HG02870 (cell line): ENCODE measurements at regions not wholly inside any gene's neighbourhood (a gene's known extent, or its start where the extent isn't known, plus 50 kb on each side); places are given as distances from the start of the nearest gene placed in this dataset.

Experiments used
- ATAC-seq: cut with Tn5 transposase; IDR thresholded peaks from one replicate; pipeline ENCODE4 v1.9.1; 2021; ENCODE audit warnings: mild to moderate bottlenecking, moderate library complexity; ENCODE audit not compliant: unreplicated experiment

DNA sequence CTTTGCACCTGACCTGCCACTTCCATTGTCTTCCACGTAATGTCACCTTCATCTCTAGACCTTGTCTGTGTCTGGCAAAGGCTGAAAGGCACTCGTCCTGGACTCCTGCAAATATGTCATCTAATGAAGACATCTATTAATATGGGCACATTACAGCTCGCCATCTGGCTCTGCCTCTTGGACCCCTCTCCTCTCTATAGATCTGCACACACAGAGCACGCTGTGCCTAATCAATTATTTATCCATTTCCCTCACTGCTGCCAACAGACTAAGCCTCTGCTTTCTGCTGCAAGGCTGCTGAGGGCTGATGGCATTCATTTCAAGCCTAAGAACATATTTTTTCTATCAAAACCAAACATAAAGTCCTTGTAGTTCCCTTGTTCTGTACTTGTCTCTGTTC is 573.0 kb downstream of the TUSC7 start:
- ATAC-seq = no peak

DNA sequence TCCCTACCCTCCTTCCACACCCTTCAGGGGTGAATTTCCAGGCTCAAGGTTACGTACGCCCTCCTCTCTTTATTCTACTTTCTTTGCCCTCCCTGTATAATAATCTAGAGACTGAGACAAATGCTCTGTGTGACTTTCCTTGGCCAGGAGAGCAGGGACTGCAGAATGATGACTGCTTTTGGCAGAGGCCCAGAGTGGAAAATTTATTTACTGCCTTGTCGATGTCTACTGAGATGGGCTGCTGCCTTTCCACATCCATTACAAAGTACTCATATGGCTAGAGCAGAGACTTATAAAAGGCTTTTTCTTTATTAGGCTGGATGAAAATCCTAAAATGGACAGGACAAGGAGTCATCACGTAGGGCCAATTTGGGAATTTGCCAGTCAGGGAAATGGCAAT is 576.2 kb downstream of the TUSC7 start:
- no peak for ATAC-seq

DNA sequence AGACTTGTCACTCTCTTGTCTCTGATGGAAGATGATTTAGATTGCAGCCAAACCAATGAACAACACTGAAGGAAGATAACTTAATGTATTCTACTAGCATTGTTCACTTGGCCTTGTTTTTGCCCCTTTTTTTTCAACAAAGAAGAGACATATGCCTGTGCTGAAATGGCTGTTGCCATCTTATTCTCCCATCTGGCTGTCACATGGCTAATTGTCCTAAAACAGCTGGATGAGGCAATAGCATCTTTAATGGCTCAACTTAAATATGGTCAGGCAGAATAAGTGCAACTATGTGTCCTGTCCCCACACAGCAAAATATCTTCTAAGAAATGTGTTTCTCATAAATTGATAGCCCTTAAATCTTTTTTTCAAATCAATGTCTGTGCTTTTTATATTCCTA is 576.9 kb downstream of the TUSC7 start:
- ATAC-seq = no peak

DNA sequence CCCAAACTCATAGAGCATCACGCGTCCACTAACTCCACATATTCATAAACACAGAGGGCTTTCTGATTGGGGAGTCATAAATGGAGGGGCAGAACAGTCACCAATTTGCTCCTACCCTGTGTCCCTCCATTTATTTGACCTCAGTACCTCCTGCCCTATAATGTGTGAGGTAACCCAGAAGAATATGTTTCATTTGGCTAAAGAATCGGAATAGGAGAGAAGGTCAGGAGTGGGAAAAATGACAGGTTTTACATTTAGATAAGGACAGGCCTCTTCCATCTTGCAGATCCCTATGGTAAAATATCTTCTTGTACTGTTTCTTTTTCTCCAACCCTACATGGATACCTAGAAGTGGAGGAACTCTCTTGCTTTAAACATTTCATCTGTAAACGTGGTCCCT is 578.0 kb downstream of the TUSC7 start:
- ATAC-seq = no peak

DNA sequence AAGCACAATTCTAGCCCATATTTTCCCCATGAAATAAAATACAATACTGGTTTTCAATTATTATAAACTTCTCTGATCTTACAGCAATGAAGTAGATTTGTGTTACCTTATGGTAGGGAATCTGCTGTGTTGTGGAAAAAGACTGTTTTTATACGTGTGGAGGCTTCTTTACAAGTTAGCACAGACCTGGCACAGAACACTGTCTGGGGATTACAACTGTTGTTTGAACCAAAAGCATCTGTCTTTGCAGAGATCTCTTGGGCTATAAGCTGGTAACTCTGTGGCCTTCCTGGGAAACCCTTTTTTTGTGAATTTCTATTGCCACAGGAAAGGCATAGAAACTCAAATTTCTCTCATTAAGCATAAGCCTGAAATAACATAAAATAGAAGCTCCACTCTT is 581.9 kb downstream of the TUSC7 start:
- ATAC-seq = no peak

DNA sequence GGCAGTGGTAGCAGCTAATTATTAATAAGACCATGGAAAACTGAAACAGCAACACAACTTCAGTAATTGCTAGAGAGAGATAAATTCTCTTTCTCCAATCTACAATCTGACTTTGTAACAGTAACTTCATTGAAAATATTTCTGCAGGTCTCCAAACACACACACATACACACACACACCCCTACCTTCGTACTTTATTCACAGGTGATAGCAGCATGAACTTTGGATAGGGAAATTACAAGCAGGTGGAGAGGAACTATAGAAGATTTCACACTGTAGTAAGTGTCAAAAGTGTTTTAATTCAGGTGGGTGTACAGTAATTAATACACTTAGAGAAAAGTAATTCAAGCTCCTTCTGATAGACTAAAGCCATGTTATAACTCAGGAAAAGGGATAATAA is 587.5 kb downstream of the TUSC7 start:
- ATAC-seq = no peak

DNA sequence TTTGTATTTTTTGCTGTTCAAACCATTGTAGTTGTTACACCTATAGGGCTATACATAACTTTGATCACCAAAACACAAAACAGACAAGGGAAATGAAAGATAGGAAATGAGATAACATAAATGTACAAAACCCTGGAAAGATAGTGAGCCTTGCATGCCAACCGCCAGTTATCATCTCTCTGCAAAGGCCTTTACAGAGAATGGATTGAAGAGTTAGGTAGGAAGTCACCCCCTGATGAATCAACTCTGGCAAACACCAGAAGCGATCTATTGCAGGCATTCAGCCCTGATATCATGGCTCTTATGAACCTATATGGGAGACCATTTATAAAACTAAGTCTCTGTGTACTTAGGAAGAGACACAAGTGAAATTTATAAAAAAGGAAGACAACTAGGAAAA is 588.0 kb downstream of the TUSC7 start:
- ATAC-seq = no peak

DNA sequence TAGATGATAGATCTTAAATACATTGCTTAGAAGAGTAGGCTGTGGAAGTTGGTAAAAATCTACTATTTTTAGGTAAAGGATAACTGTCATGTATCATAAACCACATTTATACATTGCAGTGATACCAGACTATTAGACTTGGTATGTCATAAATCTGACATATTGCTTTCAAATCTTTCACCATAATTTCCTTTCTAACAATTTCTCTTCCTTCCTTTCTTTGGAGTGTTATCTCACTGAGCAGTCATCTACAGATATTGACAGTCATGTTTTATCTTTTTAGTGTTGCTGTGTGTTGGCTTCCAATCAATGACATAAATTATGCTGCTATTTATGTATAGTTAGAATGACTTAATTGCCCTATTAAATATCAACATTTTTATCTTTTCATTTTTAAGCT is 588.7 kb downstream of the TUSC7 start:
- ATAC-seq = no peak

DNA sequence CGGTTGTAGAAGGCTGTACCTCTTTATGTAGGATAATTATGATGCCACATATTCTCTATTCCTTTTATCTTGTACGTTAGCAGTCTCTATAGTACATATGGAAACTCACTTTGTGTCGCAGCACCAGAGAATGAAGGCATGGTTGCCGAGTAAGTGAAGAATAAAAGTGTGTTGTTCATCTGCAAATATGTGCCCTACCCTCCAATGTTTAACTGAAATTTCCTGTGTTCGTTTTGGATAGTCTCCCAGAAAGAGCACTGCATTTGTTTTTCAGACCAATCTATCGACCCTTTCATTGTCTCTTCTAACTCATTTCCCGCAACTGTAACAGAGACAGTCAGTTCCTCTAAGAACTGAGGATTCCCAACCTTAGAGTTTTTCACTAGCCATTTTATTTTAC is 592.8 kb downstream of the TUSC7 start:
- no peak for ATAC-seq

DNA sequence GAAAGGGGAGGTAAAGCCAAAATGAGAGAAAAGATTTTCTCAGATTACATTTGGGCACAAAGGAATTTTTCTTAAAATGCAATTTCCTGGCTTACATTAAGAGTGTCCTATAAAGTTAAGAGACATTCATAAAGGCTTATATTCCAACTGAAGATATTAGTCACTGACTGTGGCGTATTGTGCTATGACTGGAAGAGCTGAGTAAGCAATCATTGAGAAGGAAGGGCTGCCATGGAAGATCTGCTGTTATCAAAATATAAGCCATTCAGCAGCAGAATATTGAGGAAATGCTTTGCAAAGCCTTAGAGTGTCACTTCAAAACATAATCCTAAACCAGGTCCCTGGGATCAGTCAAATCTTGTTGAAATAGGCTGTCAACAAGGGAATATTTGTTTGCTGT is 593.9 kb downstream of the TUSC7 start:
- ATAC-seq = no peak

DNA sequence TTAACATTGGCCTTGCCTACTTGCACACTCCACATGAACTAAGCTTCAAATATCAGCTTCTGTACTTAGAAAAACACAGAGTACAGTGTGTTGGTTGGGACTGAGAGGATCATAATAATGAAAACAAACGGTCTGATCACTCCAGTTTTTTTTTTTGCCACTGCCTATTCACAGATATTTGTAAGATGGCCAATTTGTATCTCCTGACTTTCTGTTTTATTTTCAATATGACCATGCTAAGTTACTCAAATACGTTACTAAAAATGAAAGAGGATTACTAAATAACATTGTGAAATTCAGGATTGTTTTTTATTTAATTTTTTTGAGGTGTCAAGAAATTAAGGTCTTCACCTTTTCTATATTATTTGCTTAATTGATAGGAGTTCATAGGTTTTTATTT is 595.1 kb downstream of the TUSC7 start:
- no peak for ATAC-seq

DNA sequence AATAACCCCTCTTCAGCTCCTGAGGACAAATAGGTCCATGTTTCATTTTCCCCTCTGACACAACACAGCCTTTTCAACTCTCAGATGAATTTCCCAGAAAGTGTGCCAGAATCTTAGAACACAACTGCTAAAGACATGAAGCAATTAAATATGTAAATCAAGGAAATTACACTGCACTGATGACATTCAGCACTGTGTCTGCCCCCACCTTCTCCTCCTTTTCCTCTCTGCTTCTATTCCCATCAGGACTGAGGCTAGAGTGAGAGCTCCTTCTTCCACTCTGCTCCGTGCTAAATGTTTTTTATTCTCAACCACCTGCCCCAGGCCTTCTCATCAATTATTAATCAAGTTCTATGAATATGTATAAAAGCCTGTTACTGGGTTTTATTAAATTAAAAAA is 596.1 kb downstream of the TUSC7 start:
- ATAC-seq = no peak

DNA sequence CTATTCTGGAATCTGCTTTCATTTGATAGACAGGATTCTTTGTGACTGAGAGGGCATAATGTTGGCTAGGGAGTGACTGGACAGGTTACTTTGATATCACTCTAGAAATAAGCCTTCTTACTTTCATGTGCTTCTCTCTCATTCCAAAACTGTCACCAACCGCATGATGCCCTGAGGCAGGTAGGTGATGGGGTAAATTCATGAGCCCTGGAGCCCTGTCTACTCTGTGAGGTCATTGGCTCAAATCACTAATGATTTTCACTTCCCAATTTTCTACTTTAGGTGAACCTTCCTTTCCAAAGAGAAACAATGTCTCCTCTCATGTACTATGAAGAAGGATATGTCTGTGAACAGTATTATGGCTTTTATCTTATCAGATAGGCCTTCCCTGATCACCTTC is 596.7 kb downstream of the TUSC7 start:
- ATAC-seq = no peak

DNA sequence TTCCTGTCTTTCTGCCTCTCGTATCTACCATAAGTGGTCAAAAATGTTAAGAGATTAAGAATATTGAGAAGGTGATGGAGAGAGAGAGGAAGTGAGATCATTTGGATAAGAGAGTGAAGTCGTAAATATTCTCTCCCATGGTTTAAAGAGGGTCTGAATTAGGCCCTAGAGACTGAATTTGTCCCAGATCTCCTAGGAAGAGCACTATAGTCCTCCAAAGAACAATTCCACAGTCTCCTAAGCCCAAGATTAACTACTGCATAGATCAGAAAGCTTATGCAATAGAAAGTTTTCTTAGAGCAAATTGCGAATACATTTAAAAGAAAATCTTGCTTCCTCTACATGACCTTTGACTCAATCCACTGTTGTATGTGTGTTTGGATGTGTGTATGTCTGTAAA is 598.8 kb downstream of the TUSC7 start:
- ATAC-seq = no peak

DNA sequence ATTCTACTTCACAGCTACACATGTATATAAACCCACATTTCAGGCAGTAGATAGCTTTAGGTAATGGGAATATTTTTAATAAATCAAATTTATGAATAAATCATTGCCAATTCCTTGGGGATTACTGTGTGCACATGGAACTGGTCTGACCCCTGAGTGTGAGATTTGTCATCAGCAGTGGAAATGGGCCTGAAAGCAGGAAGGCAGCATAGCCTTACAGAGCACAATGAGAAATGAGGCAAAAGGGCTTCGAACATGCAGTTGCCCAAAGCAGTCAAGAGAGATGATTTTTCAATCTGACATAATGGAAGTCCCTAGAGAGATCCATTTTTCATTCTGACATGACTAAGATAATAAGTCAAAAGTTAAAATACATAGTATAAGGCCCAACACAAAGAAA is 599.2 kb downstream of the TUSC7 start:
- ATAC-seq = no peak

DNA sequence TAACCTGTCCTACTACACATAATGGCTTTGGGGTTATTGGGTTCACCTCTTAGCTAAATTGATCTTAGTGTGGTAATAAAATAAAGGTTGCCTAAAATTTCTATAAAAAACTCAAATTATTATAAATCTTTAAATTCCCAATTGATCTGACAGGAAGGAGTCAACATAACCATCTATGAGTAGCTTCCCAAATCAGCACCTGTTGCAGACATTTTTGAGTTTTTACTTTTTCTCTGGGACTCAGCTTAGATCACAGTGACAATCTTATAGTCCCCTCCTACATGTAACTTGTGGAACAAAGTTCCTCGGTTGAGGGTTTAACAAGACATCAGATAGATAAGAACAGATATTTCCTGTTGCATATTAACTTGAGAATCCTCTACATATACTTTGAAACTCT is 601.0 kb downstream of the TUSC7 start:
- no peak for ATAC-seq

DNA sequence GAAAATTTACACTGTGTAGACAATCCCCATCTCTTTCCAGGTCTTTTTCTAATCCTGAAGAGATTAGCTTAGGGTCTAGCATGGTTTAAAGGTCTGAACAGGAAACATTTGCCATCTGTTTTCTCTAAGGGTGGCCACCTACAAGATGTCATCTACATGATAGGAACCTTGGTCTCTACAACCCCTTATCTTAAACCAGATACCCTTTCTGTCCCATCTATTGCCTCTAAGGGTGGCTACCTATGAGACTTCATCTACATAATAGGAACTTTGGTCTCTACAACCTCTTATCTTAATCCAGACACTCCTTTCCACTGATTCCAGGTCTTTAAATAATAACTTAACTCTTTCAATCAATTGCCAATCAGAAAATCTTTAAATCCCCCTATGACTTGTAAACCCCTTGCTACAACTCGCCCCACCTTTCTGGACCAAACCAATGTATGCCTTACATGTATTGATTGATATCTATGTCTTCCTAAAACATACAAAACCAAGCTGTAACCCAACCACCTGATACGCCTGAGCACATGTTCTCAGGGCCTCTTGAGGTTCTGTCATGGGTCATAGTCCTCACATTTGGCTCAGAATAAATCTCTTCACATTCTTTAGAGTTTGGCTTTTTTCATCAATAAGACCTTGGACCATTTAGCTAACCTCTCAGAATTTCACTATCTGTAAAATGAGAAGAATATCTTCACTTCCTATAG is 605.0 kb downstream of the TUSC7 start:
- no peak for ATAC-seq

DNA sequence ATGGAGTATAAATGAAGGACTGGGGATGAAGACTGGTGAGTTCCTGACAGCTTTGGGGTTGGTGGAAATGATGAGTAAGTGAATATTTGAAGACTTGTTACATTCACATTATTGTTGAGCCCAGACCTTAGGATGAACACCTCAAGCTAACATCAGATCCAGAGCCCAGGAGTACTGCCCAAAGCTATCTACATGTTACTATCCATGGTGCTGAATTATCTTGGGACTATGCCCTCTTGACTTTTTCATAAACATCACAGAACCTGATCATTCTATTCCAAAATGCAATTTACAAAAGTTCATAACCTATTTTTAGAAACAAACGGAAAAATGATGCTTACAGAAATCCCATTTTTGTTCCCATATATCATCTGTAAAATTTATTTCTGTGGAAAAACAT is 613.3 kb downstream of the TUSC7 start:
- ATAC-seq = no peak

DNA sequence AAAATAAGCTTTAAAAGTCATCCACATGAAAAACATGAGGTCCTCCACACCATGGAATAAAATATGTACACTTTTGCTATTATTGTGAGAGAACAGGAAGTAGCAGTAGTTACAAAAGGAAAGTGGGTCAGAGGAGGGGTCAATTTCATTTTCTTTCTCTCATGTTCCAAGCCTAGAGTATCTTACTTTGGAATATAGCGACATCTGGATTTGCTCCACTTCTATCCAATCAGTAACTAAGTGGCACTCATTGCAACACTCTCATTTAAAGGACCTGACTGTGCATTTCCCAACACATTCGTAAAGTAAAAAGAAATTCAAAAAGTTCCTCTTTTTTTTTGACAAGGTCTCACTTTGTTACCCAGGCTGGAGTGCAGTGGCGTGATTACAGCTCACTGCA is 637.3 kb downstream of the TUSC7 start:
- no peak for ATAC-seq

DNA sequence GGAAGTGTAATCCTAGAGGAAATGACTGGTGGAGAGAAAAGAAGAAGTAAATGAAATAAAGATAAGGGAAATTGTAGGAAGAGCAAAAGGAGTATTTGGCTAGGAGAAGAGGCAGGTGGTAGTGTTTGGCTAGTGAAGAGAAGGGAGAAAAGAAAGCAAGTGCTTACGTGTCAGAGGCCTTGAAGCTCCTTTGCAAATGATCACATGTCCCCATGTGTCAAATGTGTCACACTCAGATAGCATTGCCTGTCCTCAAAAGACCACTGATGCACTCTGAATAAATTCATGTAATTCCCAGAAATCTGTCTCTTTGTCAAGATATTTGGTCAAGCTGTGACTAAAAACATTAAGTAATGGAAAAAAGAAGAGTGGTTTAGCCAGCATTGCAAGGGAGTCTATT is 639.3 kb downstream of the TUSC7 start:
- ATAC-seq = no peak

DNA sequence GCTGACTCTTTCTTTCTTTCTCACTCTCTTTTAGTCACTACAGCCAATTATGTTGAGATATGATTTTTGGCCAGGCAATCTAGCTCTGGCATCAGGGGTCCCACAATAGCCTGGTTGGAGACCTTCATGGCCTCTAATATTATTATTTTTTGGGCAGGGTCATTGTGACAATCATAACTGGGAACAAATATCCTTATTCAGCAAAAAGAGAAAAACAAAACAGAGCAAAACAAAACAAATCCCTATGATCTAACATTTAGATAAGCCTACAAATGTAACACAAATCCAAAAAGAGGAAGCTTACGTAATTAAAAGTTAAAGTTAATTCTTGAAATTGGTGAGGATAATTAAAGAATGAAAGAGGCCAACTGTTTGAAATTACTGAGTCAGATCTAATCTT is 640.0 kb downstream of the TUSC7 start:
- ATAC-seq = no peak

DNA sequence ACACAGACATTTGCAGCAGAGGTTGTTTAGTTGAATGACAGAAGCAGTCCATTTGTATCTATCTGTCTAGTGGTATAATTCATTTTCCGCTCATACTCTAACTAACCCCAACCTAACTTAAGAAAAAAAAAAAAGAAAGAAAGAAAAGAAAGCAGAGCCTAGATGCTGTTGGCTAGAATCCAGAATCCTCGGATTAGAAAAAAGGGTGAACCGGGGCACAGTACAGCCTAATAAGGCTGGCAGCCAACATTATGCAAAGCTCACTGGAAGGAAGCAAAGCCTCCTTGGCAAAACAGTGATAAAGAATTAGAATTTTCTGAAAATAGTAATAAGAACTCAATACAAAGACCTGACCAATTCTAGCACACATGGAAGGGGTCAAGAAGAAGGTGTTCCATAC is 640.8 kb downstream of the TUSC7 start:
- no peak for ATAC-seq

DNA sequence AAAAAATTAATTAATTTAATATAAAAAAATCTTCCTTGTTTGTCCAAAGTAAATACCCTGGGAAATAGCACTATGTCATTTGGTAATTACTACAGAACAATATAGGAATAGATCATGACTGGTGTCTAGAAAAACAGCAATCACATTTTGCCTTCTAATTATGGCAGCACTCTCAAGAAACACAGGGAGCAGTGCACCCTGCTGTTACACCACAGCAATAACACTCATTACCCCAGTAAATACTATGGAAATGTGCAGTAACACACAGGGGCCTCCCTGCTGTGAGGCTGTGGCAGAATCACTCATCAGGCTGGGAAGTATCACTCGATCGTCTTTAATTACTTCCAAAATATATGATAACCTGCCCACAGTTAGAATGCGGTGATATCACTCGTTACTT is 646.0 kb downstream of the TUSC7 start:
- peak; percentile 66 for ATAC-seq
